ENCODE measurements at regions not wholly inside any gene's neighbourhood (a gene's known extent, or its start where the extent isn't known, plus 50 kb on each side); places are given as distances from the start of the nearest gene placed in this dataset.

DNA sequence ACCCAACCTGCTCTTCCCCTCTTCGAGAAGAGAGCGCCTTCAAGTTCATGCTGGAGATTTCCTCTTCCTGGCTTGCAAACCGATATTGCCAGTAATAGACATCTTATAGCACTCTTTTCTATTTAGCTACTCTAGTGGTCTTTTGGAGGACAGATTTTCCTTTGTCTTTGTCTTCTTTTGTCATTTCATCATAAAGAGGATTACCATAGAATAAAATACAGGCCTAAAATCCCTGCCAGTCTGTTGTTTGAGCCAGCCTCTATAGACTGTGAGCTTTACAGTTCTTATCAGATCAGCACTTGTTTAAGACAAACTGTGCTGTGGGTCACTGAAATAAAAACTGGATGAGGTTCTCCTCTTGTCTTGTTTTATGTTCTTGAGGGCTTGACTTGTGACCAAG lies 802.8 kb downstream of the NR2F1-AS1 start:
- TF ChIP-seq, protein P1, sequence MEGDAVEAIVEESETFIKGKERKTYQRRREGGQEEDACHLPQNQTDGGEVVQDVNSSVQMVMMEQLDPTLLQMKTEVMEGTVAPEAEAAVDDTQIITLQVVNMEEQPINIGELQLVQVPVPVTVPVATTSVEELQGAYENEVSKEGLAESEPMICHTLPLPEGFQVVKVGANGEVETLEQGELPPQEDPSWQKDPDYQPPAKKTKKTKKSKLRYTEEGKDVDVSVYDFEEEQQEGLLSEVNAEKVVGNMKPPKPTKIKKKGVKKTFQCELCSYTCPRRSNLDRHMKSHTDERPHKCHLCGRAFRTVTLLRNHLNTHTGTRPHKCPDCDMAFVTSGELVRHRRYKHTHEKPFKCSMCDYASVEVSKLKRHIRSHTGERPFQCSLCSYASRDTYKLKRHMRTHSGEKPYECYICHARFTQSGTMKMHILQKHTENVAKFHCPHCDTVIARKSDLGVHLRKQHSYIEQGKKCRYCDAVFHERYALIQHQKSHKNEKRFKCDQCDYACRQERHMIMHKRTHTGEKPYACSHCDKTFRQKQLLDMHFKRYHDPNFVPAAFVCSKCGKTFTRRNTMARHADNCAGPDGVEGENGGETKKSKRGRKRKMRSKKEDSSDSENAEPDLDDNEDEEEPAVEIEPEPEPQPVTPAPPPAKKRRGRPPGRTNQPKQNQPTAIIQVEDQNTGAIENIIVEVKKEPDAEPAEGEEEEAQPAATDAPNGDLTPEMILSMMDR (conservative IDR thresholded peaks at IDR 0.05; ENCODE audit: low read length): no peak
- no peak for TF ChIP-seq EZH2phosphoT487 (IDR thresholded peaks at IDR 0.05; ENCODE audit: borderline replicate concordance)

Measured in Loucy (cell line).